RWPE2 (cell line): ENCODE measurements at regions not wholly inside any gene's neighbourhood (a gene's known extent, or its start where the extent isn't known, plus 50 kb on each side); places are given as distances from the start of the nearest gene placed in this dataset.

Source experiments
- ATAC-seq: fragments of 200-7000 bp; cut with Tn5 transposase; 3 replicates; pipeline ENCODE4 v1.9.1; 2021; ENCODE audit warnings: low read depth
- DNase-seq: peaks from one replicate; pipeline ENCODE4 v3.0.0-alpha.2; 2020; ENCODE audit warnings: low spot score
- H3K27ac ChIP-seq: fragments of 450-650 bp; 2 replicates; pipeline ENCODE4 v1.5.1; 2017; ENCODE audit warnings: mild to moderate bottlenecking; ENCODE audit not compliant: poor library complexity, severe bottlenecking
- H3K27me3 ChIP-seq: fragments of 250-450 bp; sonication (Bioruptor Pico); 2 replicates; pipeline ENCODE4 v1.5.1; 2021; ENCODE audit warnings: mild to moderate bottlenecking, moderate library complexity; ENCODE audit not compliant: insufficient read depth, poor library complexity, severe bottlenecking
- H3K36me3 ChIP-seq: fragments of 250-450 bp; sonication (Bioruptor Pico); 2 replicates; pipeline ENCODE4 v1.5.1; 2020; ENCODE audit warnings: low read depth, mild to moderate bottlenecking, moderate library complexity
- H3K4me1 ChIP-seq: fragments of 250-450 bp; sonication (Bioruptor Pico); 2 replicates; pipeline ENCODE4 v1.5.1; 2021; ENCODE audit warnings: mild to moderate bottlenecking, moderate library complexity; ENCODE audit not compliant: insufficient read depth, poor library complexity, severe bottlenecking
- H3K4me3 ChIP-seq: fragments of 250-450 bp; sonication (Bioruptor Pico); 2 replicates; pipeline ENCODE4 v1.5.1; 2021; ENCODE audit warnings: mild to moderate bottlenecking, moderate library complexity; ENCODE audit not compliant: severe bottlenecking
- H3K9me3 ChIP-seq: fragments of 250-450 bp; sonication (Bioruptor Pico); 2 replicates; pipeline ENCODE4 v1.5.1; 2021; ENCODE audit warnings: mild to moderate bottlenecking, moderate library complexity; ENCODE audit not compliant: severe bottlenecking
- TF ChIP-seq, protein P1 (sequence below): fragments of 450-650 bp; IDR thresholded peaks from one replicate; pipeline ENCODE4 v1.5.1; 2017; ENCODE audit warnings: mild to moderate bottlenecking, moderate library complexity; ENCODE audit not compliant: poor library complexity, severe bottlenecking

DNA sequence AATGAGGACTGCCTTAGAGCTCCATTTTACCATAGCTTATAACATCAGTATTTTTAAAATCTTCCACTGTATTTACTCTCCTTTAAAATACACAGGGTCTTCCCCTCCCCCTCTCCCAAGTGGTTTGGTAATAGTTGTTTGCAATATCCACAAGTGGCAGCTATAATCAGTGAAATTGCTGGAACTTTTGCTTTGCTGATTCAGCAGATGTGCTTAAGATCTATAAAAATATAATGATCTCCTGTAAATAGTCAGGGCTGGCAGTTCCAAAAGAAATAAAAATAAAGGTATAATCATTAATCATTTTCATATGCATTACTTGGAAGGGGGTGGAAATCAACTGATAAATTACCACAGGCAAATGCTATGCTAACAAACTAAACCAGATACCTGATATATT lies 345.2 kb downstream of the KLHL13 start:
- H3K4me1 ChIP-seq = no peaks in the 10 kb centered on the region
- no peak overlapping the region for H3K4me3 ChIP-seq
- ATAC-seq (no peak), DNase-seq (no peak)
- no peaks in the 10 kb centered on the region for H3K9me3 ChIP-seq
- H3K27me3 ChIP-seq = no peaks in the 10 kb centered on the region
- TF ChIP-seq, protein P1, sequence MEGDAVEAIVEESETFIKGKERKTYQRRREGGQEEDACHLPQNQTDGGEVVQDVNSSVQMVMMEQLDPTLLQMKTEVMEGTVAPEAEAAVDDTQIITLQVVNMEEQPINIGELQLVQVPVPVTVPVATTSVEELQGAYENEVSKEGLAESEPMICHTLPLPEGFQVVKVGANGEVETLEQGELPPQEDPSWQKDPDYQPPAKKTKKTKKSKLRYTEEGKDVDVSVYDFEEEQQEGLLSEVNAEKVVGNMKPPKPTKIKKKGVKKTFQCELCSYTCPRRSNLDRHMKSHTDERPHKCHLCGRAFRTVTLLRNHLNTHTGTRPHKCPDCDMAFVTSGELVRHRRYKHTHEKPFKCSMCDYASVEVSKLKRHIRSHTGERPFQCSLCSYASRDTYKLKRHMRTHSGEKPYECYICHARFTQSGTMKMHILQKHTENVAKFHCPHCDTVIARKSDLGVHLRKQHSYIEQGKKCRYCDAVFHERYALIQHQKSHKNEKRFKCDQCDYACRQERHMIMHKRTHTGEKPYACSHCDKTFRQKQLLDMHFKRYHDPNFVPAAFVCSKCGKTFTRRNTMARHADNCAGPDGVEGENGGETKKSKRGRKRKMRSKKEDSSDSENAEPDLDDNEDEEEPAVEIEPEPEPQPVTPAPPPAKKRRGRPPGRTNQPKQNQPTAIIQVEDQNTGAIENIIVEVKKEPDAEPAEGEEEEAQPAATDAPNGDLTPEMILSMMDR = no peak
- H3K27ac ChIP-seq = no peak overlapping the region
- H3K36me3 ChIP-seq = no peaks in the 10 kb centered on the region

- no peak overlapping the region for H3K27ac ChIP-seq
- ATAC-seq (no peak), DNase-seq (no peak)
- TF ChIP-seq, protein P1 = no peak
- no peak overlapping the region for H3K4me3 ChIP-seq
- H3K9me3 ChIP-seq = no peaks in the 10 kb centered on the region
- H3K4me1 ChIP-seq = no peaks in the 10 kb centered on the region
- H3K27me3 ChIP-seq = no peaks in the 10 kb centered on the region
- no peaks in the 10 kb centered on the region for H3K36me3 ChIP-seq
These were observed 347.6 kb downstream of the KLHL13 start for GRCh38 chrX:117768861-117769604.

DNA sequence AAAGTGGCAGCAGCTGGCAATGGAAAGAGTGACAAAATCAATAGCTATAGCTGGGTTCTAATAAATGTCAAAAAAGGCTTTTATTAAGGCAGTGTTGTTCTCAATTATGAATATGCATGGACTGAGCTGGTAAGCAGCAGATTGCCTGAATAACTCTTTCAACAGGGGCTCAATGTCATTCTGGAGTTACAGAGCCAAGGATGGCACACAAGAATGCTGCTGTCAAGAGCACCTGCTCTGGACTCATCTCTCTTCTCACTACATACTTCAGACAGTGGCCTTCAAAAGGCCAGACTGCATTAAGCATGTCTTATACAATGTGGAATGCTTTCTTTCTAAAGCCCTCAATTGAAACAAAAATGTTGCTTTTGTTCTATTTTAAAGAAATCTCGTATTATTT lies 351.4 kb downstream of the KLHL13 start:
- Histone ChIP-seq H3K9me3 (no peaks in the 10 kb centered on the region), H3K36me3 (no peaks in the 10 kb centered on the region), H3K4me1 (no peaks in the 10 kb centered on the region), H3K27me3 (no peaks in the 10 kb centered on the region), H3K27ac (no peak overlapping the region), H3K4me3 (no peak overlapping the region)
- TF ChIP-seq, protein P1 = no peak
- no peak for ATAC-seq
- DNase-seq = no peak

DNA sequence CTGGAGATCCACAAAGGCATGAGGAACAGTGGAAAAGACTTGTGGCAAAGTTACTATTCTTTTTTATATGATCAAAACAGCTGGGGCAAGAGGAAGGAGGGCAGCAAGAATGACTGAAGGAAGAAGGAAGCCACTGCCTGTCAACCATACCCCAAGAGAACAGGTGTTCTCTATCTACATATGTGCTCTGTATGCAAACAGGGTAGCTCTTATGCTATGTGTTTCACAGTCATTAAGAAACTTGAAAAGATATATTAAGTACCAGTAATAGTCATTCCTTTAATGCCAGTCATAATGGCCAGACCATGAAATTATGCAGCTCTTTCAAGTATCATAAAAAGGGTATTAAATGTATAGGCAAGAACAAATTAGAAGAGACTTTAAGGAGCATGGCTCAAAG lies 363.9 kb downstream of the KLHL13 start:
- no peak overlapping the region for H3K27ac ChIP-seq
- no peaks in the 10 kb centered on the region for H3K9me3 ChIP-seq
- no peaks in the 10 kb centered on the region for H3K27me3 ChIP-seq
- TF ChIP-seq, protein P1 = no peak
- H3K4me3 ChIP-seq = no peak overlapping the region
- H3K4me1 ChIP-seq = no peaks in the 10 kb centered on the region
- H3K36me3 ChIP-seq = no peaks in the 10 kb centered on the region
- DNase-seq = no peak
- ATAC-seq = no peak

GRCh38 chrX:117751155-117751554 lies 365.5 kb downstream of the KLHL13 start:
- ATAC-seq (no peak), DNase-seq (no peak)
- Histone ChIP-seq H3K4me3 (no peak overlapping the region), H3K27me3 (no peaks in the 10 kb centered on the region), H3K4me1 (no peaks in the 10 kb centered on the region), H3K27ac (no peak overlapping the region), H3K36me3 (no peaks in the 10 kb centered on the region), H3K9me3 (no peaks in the 10 kb centered on the region)
- TF ChIP-seq, protein P1 = no peak
